HuH-7.5 (cell line): ENCODE measurements at regions not wholly inside any gene's neighbourhood (a gene's known extent, or its start where the extent isn't known, plus 50 kb on each side); places are given as distances from the start of the nearest gene placed in this dataset.
"Not testable (repeated sequence)": the region's sequence is repeated elsewhere in the genome, so short reads cannot be mapped to it uniquely, and the experiment has no call there.

Experiments
- DNase-seq: peaks from one replicate; pipeline ENCODE4 v3.0.0; 2011; ENCODE audit warnings: low spot score

DNA sequence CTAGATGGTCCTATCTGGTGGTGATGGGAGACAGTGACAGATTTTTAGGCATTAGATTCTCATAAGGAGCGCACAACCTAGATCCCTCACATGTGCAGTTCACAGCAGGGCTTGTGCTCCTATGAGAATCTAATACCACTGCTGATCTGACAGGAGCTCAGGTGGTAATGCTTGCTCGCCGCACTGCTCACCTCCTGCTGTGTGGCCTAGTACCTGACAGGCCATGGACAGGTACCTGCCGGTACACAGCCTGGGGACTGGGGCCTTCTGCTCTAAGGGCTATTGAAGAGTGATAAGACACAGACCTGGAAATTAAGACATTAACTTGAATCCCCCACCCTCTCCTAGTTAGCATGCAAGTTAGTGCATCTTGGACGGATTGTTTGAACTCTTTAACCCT is 64.4 kb downstream of the KLRB1 start:
- not testable (repeated sequence) for DNase-seq

DNA sequence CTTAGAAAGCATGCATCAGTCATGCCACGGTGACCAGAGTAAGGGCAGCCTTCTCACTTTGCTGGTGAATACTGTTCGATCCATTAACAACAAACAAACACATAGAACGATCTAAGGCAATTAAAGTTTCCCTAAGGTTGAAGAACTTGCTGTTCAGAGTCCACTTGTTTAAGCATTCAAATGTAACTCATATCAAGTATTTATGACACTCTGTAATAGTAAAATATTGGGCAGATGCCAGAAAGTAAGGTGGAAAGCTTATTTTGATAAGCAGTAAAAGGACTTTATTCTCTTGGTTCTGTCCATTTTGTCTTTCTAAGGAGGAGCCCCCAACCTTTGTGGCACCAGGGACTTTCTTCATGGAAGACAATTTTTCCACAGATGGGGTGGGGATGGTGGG is 64.9 kb downstream of the KLRB1 start:
- DNase-seq, result not testable (repeated sequence)

DNA sequence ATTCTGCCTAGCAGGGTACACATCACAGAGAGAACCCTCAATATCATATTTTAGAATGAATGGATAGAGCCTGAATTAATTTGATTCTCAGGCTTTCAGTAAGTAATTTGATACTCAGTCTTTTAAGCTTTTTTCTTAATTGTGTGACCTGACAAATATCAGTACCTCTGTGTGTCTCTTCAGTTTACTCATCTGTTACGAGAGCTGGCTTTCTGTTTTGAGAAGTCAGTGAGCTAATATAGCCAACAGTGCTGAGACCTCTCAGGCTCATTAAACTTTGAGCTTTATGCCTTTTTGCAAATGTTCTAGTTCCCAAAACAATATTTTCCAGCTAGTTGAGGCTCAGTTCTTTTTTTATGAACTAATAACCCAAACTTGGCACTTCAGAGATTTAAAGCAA is 91.8 kb downstream of the KLRB1 start:
- DNase-seq, result not testable (repeated sequence)

DNA sequence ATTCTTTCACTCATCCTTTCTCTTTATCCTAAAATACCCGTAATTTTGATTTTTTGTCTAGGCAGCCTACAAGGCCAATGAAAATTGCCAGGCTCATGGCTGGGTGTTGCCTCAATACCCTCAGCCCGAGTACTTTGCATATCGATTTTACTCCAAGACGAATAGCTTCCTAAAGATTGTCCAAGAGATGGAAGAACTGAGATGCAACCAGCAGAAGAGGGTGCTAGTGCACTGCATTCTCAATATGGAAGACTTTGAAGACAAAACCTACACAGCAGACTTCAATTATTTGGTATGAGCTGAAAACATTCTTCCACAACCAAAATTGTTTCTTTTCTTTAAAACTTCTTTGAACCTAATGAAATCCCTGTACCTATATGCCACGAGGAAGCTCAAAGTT is 95.0 kb downstream of the KLRB1 start:
- not testable (repeated sequence) for DNase-seq

DNA sequence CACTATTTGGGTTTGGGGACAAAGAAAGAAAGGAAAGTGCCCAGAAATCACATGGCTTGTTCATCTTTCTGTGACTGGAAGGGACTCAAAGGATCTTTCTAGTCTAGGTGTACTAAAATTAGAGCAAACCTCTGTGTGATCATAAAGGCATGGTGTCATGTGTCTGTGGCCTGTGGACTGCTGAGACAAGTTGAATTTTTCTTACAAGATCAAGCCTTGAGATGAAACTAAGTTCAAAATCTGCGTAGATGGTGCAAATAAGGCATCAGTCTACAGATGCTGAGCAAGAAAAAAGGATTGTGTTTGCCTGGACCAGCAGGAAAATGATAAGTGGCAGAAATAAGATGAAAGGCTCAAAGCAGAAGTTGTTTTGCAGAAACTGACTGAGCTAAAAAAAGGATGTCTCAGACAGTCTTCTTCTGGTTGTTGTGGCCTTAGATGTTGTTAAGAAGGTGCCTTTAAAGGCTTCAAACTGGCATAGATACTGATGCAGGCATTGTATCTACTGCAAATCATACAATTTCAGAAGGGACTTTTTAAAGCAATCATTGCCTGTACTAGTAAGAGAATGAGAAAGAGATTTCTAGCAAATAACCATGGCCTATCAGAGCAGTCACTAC is 97.2 kb downstream of the KLRB1 start:
- DNase-seq, result not testable (repeated sequence)

DNA sequence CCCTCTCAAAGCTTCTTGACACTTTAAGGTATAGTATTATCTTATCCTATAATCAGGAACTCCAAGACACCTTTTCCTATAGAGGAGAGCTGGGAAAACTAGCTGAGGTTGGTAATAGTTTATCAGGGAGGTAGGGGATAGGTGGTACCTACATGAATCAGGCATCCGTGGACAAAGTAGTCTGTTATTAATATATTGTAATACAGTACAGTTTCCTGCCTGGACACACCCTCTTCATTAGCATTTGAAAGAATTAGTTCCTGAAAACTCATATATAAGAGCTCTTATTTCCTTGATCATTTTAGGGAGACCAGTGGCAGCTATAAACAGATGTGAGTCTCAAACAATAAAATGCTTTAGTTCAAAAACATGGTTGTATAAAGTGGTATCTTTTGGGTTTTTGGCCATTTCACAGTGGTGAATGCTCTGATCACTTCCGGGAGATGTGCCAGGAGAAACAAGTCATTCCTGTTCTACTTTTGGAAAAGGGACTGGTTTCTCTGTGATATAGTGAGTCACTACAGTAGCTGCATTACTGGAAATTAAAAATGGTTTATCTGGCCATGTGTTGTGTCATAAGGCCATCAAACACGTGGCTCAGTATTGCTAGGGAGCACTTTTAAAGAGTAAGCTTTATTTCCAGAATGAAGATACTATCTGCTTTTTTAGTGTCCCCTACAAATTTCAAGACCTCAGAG is 98.1 kb downstream of the KLRB1 start:
- no peak for DNase-seq

DNA sequence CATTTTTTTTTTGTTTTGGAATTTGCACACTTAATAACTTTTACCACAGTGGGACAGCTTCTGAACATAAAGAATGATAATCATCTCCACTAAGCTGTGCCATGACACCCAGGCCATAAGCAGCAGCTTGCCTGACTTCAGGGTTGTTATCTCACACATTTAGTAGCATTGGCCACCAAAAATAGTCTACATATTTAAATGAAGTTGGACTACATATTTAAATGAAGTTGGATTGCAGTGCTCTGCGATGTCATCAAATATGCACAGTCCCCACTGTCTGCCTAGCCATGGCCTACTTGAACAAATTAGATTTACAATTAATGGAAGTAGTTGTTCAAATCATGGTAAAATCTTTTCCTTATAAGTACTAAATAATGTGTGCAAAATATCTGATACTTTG is 101.0 kb downstream of the KLRB1 start:
- no peak for DNase-seq

DNA sequence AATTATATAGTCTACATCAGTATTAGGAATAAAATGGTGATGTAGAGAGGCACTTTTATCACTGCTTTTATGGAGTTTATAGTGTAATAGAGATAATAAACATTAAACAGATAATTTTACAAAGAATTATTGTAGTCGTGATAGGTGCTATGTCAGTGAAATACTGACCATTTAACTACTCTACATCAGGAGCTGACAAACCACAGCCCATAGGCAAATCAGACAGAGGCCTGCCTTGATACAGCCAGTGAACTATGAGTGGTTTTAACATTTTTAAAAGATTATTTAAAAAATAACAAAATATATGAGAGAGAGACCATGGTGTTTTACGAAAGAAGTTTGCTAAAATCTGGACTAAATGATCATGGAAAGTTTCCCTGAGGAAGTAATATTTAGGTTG is 104.3 kb downstream of the KLRB1 start:
- not testable (repeated sequence) for DNase-seq

- not testable (repeated sequence) for DNase-seq
Measured at GRCh38 chr12:9502845-9503244, 104.9 kb downstream of the KLRB1 start.

GRCh38 chr12:9493325-9493724 is 114.4 kb downstream of the KLRB1 start:
- DNase-seq, result not testable (repeated sequence)

DNA sequence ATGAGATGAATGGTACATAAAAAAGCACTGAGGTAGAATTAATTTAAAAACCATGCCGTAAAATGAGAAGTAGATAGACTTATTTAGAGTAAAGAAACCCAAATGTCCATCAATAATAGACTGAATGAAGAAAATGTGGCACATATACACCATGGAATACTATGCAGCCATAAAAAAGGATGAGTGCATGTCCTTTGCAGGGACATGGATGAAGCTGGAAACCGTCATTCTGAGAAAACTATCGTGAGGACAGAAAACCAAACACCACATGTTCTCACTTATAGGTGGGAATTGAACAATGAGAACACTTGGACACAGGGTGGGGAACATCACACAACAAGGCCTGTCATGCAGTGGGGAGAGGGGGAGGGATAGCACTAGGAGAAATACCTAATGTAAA is 126.4 kb downstream of the KLRB1 start:
- DNase-seq, result not testable (repeated sequence)

DNA sequence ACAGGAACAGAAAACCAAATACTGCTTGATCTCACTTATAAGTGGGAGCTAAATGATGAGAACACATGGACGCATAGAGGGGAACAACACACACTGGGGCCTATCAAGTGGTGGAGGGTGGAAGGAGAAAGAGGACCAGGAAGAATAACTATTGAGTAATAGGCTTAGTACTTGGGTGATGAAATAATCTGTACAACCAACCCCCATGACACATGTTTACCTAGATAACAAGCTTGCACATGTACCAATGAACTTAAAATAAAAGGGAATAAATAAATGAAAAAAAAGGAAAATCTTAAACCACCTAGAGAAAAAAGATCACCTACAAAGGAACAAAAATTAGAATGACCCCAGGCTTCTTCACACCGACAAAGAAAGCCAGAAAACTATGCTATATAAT is 133.5 kb downstream of the KLRB1 start:
- not testable (repeated sequence) for DNase-seq

- DNase-seq, result not testable (repeated sequence)
Measured at GRCh38 chr12:9473638-9474037, 134.1 kb downstream of the KLRB1 start.

DNA sequence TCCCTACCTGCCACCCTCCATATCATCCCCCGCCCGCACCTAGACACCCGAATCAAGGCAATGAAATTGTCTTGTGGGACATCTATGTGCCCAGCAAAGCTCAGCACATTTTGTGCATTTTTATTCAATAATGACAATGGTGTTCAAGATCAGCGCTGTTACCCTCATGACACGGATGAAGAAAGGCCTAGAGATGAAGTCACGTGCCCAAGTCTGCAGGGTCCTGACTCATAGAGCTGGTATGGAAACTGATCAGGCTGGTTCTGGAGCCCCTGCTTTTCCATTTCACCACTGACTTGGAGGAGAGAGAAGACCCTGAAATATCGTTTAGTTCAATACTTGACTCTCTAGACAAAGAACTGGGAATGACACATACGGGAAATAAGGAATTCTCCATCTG is 136.2 kb downstream of the KLRB1 start:
- DNase-seq, result not testable (repeated sequence)

DNA sequence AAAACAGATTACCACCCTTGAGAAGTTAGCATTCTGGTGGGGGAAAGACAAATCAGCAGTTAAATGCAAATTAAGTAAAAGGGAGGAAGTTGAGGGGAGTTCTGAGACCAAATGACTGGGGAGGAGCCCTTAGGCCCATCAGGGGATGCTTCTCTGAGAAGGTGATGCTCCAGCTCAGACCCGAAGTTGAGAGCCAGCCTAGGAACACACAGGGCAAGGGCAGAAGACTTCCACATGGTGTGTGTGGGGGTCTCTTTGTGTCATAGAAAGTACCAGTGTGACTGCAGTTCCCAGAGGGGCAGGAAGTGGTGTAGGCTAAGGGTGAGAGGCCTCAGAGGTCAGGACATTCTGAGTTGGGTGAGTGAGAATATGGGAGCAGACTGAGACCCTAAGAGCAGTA is 137.3 kb downstream of the KLRB1 start:
- DNase-seq, result not testable (repeated sequence)

GRCh38 chr12:9469956-9470355 is 137.8 kb downstream of the KLRB1 start:
- DNase-seq, result not testable (repeated sequence)

DNA sequence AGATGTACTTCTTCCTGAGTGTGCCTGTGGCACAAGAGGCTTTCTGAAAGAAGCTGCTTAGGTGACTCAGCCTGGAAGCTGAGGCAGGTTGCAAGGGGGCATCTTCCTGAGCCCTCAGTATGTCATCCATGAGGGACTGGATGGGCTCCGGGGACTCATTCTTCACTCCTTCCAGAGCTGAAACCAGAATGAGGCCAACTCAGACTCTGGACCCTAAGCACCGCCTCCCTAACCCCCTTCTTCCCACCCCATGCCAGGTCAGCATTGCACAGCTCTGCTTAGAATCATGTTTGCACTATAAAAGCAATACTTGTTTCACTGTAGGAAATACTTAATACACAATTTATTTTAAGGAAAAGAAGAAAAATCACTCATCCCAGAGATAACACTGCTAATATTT is 138.3 kb downstream of the KLRB1 start:
- not testable (repeated sequence) for DNase-seq

DNA sequence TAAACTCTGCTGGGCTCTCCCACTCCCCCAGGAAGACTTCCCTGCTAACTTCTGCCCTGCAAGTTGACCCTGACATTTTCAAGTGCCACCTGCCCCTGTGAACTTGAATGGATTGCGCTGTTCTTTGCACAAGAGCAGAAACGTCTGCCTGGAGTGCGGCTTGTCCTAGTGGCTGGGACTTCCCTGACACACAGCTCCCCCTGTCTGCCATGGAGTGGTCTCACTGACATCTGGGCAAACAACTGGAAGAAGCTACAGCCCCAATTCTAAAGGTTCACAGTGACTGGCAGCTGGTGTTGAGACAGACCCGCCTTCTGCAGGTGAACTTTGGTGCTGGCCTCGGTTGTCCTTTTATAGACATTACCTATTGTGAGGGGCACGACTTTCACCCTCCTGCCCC is 138.7 kb downstream of the KLRB1 start:
- DNase-seq, result peak; percentile 18

DNA sequence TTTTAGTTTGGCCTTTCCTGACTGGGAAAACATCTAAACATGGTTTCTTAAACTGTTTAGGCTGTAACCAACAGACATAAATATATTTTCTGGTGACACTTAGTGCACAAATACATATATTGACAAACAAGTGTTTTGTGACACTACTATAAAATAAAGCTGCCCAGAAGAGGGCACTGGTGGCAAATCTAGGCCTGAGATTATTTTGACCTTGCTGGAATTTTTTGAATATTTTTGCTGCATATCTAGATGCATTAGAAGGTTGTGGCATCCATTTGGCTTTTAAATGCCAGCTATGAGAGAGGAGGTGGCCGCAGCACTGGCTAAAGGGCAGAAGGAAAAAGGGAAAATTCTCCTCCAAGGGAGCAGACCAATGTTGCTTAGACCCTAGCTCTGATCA is 139.6 kb downstream of the KLRB1 start:
- DNase-seq, result not testable (repeated sequence)

DNA sequence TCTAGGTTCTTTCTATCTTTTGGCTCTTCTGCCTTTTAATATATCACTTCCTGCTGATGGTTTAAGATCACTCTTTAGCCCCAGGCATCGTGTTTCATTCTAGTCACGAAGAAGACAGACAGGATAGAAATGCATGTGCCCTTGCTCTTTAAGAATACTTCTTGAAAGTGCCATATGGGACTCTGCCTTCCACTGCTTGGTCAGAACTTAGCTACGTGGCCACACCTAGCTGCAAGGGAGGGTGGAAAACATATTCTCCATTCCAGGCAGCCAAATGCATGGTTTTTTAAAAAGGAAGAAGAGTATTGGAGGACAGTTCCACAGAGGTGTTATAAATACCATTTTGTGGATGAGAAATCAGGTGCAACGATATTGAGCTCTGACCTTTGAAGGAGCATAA is 143.3 kb downstream of the KLRB1 start:
- no peak for DNase-seq

DNA sequence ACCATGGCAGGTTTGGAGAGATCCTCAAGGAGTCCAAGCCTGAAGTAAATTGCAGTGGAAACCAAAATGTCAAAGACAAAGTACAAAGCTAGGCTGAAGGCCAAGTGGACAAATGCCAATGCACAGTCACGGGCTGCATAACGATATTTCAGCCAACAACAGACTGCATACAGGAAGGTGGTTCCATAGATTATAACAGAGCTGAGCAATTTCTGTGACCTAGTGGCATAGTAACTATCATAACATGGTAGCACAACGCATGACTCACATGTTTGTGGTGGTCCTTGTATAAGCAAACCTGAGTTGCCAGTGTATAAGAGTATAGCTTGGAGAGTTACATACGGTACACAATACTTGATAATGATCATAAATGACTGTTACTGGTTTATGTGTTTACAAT is 152.2 kb downstream of the KLRB1 start:
- DNase-seq, result not testable (repeated sequence)

GRCh38 chr12:9454021-9454420 is 153.7 kb downstream of the KLRB1 start:
- DNase-seq, result not testable (repeated sequence)

- DNase-seq, result not testable (repeated sequence)
Measured at GRCh38 chr12:9450127-9450567, 157.6 kb downstream of the KLRB1 start.

GRCh38 chr12:9449657-9450126 is 158.0 kb downstream of the KLRB1 start:
- peak; percentile 3 for DNase-seq
